ENCODE measurements at regions not wholly inside any gene's neighbourhood (a gene's known extent, or its start where the extent isn't known, plus 50 kb on each side); places are given as distances from the start of the nearest gene placed in this dataset.

DNA sequence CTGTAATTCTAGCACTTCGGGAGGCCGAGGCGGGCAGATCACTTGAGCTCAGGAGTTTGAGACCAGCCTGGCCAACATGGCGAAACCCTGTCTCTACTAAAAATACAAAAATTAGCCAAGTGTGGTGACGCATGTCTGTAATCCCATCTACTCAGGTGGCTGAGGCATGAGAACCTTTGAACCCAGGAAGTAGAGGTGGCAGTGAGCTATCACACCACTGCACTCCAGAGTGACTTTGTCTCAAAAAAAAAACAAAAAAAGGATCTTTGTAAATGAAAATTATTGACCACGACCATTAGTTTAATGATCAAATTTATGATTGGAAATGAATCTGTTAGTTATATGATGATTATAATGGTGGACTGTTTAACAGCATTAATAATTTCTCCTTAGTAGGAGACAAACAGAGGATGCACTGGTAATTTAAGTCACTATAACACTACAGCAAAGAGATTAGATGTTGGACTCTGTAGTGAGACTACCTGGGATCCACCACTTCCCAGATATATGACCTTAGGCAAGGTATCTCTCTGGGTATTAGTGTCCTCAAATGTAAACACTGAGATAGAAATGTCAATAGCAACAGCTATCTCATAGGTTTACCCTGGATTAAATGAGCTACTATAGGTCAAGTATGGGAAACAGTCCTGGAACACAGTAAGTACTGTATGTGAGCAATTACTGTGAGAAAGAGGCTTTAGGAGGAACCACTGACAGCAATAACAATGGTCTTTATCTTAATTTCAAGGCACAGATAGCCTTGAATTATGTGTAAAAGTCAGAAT, 214.7 kb downstream of the NOVA1 start (continued):
- TF ChIP-seq, protein P1, sequence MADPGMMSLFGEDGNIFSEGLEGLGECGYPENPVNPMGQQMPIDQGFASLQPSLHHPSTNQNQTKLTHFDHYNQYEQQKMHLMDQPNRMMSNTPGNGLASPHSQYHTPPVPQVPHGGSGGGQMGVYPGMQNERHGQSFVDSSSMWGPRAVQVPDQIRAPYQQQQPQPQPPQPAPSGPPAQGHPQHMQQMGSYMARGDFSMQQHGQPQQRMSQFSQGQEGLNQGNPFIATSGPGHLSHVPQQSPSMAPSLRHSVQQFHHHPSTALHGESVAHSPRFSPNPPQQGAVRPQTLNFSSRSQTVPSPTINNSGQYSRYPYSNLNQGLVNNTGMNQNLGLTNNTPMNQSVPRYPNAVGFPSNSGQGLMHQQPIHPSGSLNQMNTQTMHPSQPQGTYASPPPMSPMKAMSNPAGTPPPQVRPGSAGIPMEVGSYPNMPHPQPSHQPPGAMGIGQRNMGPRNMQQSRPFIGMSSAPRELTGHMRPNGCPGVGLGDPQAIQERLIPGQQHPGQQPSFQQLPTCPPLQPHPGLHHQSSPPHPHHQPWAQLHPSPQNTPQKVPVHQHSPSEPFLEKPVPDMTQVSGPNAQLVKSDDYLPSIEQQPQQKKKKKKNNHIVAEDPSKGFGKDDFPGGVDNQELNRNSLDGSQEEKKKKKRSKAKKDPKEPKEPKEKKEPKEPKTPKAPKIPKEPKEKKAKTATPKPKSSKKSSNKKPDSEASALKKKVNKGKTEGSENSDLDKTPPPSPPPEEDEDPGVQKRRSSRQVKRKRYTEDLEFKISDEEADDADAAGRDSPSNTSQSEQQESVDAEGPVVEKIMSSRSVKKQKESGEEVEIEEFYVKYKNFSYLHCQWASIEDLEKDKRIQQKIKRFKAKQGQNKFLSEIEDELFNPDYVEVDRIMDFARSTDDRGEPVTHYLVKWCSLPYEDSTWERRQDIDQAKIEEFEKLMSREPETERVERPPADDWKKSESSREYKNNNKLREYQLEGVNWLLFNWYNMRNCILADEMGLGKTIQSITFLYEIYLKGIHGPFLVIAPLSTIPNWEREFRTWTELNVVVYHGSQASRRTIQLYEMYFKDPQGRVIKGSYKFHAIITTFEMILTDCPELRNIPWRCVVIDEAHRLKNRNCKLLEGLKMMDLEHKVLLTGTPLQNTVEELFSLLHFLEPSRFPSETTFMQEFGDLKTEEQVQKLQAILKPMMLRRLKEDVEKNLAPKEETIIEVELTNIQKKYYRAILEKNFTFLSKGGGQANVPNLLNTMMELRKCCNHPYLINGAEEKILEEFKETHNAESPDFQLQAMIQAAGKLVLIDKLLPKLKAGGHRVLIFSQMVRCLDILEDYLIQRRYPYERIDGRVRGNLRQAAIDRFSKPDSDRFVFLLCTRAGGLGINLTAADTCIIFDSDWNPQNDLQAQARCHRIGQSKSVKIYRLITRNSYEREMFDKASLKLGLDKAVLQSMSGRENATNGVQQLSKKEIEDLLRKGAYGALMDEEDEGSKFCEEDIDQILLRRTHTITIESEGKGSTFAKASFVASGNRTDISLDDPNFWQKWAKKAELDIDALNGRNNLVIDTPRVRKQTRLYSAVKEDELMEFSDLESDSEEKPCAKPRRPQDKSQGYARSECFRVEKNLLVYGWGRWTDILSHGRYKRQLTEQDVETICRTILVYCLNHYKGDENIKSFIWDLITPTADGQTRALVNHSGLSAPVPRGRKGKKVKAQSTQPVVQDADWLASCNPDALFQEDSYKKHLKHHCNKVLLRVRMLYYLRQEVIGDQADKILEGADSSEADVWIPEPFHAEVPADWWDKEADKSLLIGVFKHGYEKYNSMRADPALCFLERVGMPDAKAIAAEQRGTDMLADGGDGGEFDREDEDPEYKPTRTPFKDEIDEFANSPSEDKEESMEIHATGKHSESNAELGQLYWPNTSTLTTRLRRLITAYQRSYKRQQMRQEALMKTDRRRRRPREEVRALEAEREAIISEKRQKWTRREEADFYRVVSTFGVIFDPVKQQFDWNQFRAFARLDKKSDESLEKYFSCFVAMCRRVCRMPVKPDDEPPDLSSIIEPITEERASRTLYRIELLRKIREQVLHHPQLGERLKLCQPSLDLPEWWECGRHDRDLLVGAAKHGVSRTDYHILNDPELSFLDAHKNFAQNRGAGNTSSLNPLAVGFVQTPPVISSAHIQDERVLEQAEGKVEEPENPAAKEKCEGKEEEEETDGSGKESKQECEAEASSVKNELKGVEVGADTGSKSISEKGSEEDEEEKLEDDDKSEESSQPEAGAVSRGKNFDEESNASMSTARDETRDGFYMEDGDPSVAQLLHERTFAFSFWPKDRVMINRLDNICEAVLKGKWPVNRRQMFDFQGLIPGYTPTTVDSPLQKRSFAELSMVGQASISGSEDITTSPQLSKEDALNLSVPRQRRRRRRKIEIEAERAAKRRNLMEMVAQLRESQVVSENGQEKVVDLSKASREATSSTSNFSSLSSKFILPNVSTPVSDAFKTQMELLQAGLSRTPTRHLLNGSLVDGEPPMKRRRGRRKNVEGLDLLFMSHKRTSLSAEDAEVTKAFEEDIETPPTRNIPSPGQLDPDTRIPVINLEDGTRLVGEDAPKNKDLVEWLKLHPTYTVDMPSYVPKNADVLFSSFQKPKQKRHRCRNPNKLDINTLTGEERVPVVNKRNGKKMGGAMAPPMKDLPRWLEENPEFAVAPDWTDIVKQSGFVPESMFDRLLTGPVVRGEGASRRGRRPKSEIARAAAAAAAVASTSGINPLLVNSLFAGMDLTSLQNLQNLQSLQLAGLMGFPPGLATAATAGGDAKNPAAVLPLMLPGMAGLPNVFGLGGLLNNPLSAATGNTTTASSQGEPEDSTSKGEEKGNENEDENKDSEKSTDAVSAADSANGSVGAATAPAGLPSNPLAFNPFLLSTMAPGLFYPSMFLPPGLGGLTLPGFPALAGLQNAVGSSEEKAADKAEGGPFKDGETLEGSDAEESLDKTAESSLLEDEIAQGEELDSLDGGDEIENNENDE (IDR thresholded peaks at IDR 0.05; ENCODE audit: low read depth, low read length): no peak
- TF ChIP-seq, protein P2, sequence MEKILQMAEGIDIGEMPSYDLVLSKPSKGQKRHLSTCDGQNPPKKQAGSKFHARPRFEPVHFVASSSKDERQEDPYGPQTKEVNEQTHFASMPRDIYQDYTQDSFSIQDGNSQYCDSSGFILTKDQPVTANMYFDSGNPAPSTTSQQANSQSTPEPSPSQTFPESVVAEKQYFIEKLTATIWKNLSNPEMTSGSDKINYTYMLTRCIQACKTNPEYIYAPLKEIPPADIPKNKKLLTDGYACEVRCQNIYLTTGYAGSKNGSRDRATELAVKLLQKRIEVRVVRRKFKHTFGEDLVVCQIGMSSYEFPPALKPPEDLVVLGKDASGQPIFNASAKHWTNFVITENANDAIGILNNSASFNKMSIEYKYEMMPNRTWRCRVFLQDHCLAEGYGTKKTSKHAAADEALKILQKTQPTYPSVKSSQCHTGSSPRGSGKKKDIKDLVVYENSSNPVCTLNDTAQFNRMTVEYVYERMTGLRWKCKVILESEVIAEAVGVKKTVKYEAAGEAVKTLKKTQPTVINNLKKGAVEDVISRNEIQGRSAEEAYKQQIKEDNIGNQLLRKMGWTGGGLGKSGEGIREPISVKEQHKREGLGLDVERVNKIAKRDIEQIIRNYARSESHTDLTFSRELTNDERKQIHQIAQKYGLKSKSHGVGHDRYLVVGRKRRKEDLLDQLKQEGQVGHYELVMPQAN (IDR thresholded peaks at IDR 0.05; ENCODE audit: borderline replicate concordance): no peak
- TF ChIP-seq CBX2 (IDR thresholded peaks at IDR 0.05; ENCODE audit: insufficient read depth, low read length, poor library complexity, severe bottlenecking) (no peak), PTTG1 (tag; IDR thresholded peaks at IDR 0.05; ENCODE audit: low read depth) (no peak), FOXA3 (CRISPR knock-in tag; conservative IDR thresholded peaks at IDR 0.05 in 1 of 2, IDR thresholded peaks at IDR 0.05 in 1 of 2) (no peak)
- TF ChIP-seq, protein P3, sequence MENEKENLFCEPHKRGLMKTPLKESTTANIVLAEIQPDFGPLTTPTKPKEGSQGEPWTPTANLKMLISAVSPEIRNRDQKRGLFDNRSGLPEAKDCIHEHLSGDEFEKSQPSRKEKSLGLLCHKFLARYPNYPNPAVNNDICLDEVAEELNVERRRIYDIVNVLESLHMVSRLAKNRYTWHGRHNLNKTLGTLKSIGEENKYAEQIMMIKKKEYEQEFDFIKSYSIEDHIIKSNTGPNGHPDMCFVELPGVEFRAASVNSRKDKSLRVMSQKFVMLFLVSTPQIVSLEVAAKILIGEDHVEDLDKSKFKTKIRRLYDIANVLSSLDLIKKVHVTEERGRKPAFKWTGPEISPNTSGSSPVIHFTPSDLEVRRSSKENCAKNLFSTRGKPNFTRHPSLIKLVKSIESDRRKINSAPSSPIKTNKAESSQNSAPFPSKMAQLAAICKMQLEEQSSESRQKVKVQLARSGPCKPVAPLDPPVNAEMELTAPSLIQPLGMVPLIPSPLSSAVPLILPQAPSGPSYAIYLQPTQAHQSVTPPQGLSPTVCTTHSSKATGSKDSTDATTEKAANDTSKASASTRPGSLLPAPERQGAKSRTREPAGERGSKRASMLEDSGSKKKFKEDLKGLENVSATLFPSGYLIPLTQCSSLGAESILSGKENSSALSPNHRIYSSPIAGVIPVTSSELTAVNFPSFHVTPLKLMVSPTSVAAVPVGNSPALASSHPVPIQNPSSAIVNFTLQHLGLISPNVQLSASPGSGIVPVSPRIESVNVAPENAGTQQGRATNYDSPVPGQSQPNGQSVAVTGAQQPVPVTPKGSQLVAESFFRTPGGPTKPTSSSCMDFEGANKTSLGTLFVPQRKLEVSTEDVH (IDR thresholded peaks at IDR 0.05; ENCODE audit: low read depth, partially characterized antibody): no peak

Data from K562 (cell line).